ENCODE measurements at regions not wholly inside any gene's neighbourhood (a gene's known extent, or its start where the extent isn't known, plus 50 kb on each side); places are given as distances from the start of the nearest gene placed in this dataset.

- Histone ChIP-seq H3K27me3 (no peaks in the 10 kb centered on the region), H3K9me3 (no peaks in the 10 kb centered on the region), H3K36me3 (no peaks in the 10 kb centered on the region), H3K27ac (no peak overlapping the region), H3K4me1 (no peaks in the 10 kb centered on the region), H3K4me3 (no peak overlapping the region)
- WGBS, 2 donors: 48 to 53% methylated on average over 3 of the region's 3 CpGs
- no peak for DNase-seq
- intact Hi-C loops (cut with DNase I): no loop called here
- TF ChIP-seq CTCF (IDR thresholded peaks at IDR 0.05): no peak
- no peak for TF ChIP-seq POLR2A (IDR thresholded peaks at IDR 0.05)
These were observed 711.7 kb upstream of the PTBP2 start for GRCh38 chr1:96009831-96010434.

- WGBS, 2 donors: 80% methylated on average over 4 of the region's 4 CpGs
- Histone ChIP-seq H3K27me3 (no peaks in the 10 kb centered on the region), H3K4me3 (no peak overlapping the region)
These were observed 710.0 kb upstream of the PTBP2 start for GRCh38 chr1:96011606-96012005.

GRCh38 chr1:96016219-96016618, 705.4 kb upstream of the PTBP2 start:
- WGBS, 2 donors: 65 to 86% methylated on average over 3 of the region's 3 CpGs
- Histone ChIP-seq H3K4me3 (no peak overlapping the region), H3K9me3 (no peaks in the 10 kb centered on the region), H3K4me1 (no peaks in the 10 kb centered on the region), H3K36me3 (no peaks in the 10 kb centered on the region), H3K27me3 (no peaks in the 10 kb centered on the region), H3K27ac (no peak overlapping the region)
- no peak for DNase-seq
- TF ChIP-seq CTCF (IDR thresholded peaks at IDR 0.05) (no peak), POLR2A (IDR thresholded peaks at IDR 0.05) (no peak)
- intact Hi-C loops (cut with DNase I): no loop called here

More at GRCh38 chr1:96011606-96012005, 710.0 kb upstream of the PTBP2 start:
- intact Hi-C loops (cut with DNase I): no loop called here
- no peaks in the 10 kb centered on the region for H3K9me3 ChIP-seq
- no peak for DNase-seq
- no peak for TF ChIP-seq CTCF (IDR thresholded peaks at IDR 0.05)
- no peak for TF ChIP-seq POLR2A (IDR thresholded peaks at IDR 0.05)
- H3K36me3 ChIP-seq: no peaks in the 10 kb centered on the region
- H3K27ac ChIP-seq: no peak overlapping the region
- no peaks in the 10 kb centered on the region for H3K4me1 ChIP-seq

- Histone ChIP-seq H3K9me3 (no peaks in the 10 kb centered on the region), H3K4me1 (no peaks in the 10 kb centered on the region), H3K27ac (no peak overlapping the region), H3K4me3 (no peak overlapping the region), H3K36me3 (no peaks in the 10 kb centered on the region), H3K27me3 (no peaks in the 10 kb centered on the region)
- DNase-seq: no peak
- intact Hi-C loops (cut with DNase I): no loop called here
- TF ChIP-seq POLR2A (IDR thresholded peaks at IDR 0.05) (no peak), CTCF (IDR thresholded peaks at IDR 0.05) (no peak)
These were observed 701.2 kb upstream of the PTBP2 start for GRCh38 chr1:96020378-96020777.

GRCh38 chr1:96025062-96025461, 696.5 kb upstream of the PTBP2 start:
- intact Hi-C loops (cut with DNase I): no loop called here
- DNase-seq: no peak
- WGBS, 2 donors: 73 to 75% methylated on average over 1 of the region's 1 CpG
- Histone ChIP-seq H3K27ac (no peak overlapping the region), H3K9me3 (peaks cover 0 to 8% (median 0%) of the 10 kb centered on the region in 3 donors), H3K27me3 (no peaks in the 10 kb centered on the region), H3K4me1 (no peaks in the 10 kb centered on the region), H3K36me3 (no peaks in the 10 kb centered on the region), H3K4me3 (no peak overlapping the region)
- TF ChIP-seq POLR2A (IDR thresholded peaks at IDR 0.05) (no peak), CTCF (IDR thresholded peaks at IDR 0.05) (no peak)
